GM19239 (cell line): ENCODE measurements at regions not wholly inside any gene's neighbourhood (a gene's known extent, or its start where the extent isn't known, plus 50 kb on each side); places are given as distances from the start of the nearest gene placed in this dataset.
"Not testable (repeated sequence)": the region's sequence is repeated elsewhere in the genome, so short reads cannot be mapped to it uniquely, and the experiment has no call there.

Experiments
- DNase-seq: peaks from one replicate; pipeline ENCODE4 v3.0.0; 2011; ENCODE audit warnings: low spot score; ENCODE audit not compliant: insufficient read length
- FAIRE-seq: peaks from 2 replicates; lab custom pipeline; 2011; peaks lifted over from hg19 to GRCh38; lab: Jason Lieb, UNC

GRCh38 chr14:57066463-57066862 is 202.2 kb downstream of the EXOC5 start:
- no peak for DNase-seq
- no peak for FAIRE-seq

GRCh38 chr14:57061009-57061711 is 207.5 kb downstream of the EXOC5 start:
- peak; percentile 28 for FAIRE-seq
- no peak for DNase-seq

- peak; percentile 87 for FAIRE-seq
Observed at GRCh38 chr14:57060276-57060955, 208.3 kb downstream of the EXOC5 start.

GRCh38 chr14:57058319-57058718 is 210.4 kb downstream of the EXOC5 start:
- no peak for FAIRE-seq
- DNase-seq, result no peak

More at GRCh38 chr14:57060276-57060955, 208.3 kb downstream of the EXOC5 start:
- peak; percentile 53 for DNase-seq

- DNase-seq (no peak), FAIRE-seq (no peak)
Observed at GRCh38 chr14:57057803-57058202, 210.9 kb downstream of the EXOC5 start.

- not testable (repeated sequence) for FAIRE-seq, DNase-seq
Observed at GRCh38 chr14:57056522-57056921, 212.2 kb downstream of the EXOC5 start.

GRCh38 chr14:57052705-57053302 is 215.9 kb downstream of the EXOC5 start:
- DNase-seq (no peak), FAIRE-seq (no peak)

GRCh38 chr14:57051633-57052032 is 217.1 kb downstream of the EXOC5 start:
- no peak for DNase-seq
- FAIRE-seq, result no peak

GRCh38 chr14:57049848-57050247 is 218.9 kb downstream of the EXOC5 start:
- FAIRE-seq (no peak), DNase-seq (no peak)

GRCh38 chr14:57046175-57046574 is 222.5 kb downstream of the EXOC5 start:
- no peak for DNase-seq
- no peak for FAIRE-seq

GRCh38 chr14:57044101-57044973 is 224.4 kb downstream of the EXOC5 start:
- not testable (repeated sequence) for DNase-seq, FAIRE-seq

- FAIRE-seq (no peak), DNase-seq (no peak)
Observed at GRCh38 chr14:57038689-57039088, 228.4 kb upstream of the OTX2 start.

GRCh38 chr14:57031474-57031873 is 221.2 kb upstream of the OTX2 start:
- DNase-seq, result no peak
- FAIRE-seq, result no peak

- DNase-seq (no peak), FAIRE-seq (no peak)
Observed at GRCh38 chr14:57029620-57030253, 219.5 kb upstream of the OTX2 start.

GRCh38 chr14:57025456-57025855 is 215.2 kb upstream of the OTX2 start:
- DNase-seq (no peak), FAIRE-seq (no peak)

- DNase-seq, result no peak
- FAIRE-seq, result no peak
Observed at GRCh38 chr14:57022608-57023007, 212.3 kb upstream of the OTX2 start.

- FAIRE-seq (no peak), DNase-seq (no peak)
Observed at GRCh38 chr14:57018065-57018464, 207.8 kb upstream of the OTX2 start.

GRCh38 chr14:57013987-57014386 is 203.7 kb upstream of the OTX2 start:
- FAIRE-seq (no peak), DNase-seq (no peak)

GRCh38 chr14:57009585-57010515 is 199.6 kb upstream of the OTX2 start:
- FAIRE-seq, result no peak
- no peak for DNase-seq
